ACC112 (cell line): ENCODE measurements at regions not wholly inside any gene's neighbourhood (a gene's known extent, or its start where the extent isn't known, plus 50 kb on each side); places are given as distances from the start of the nearest gene placed in this dataset.

Source experiments
- H2AFZ ChIP-seq: fragments of 200-600 bp; sonication (generic); one replicate; pipeline ENCODE4 v1.6.0; 2017; ENCODE audit warnings: antibody characterized with exemption, low read length; ENCODE audit not compliant: unreplicated experiment
- H3K27ac ChIP-seq: fragments of 200-600 bp; sonication (generic); 2 replicates; pipeline ENCODE4 v1.5.1; 2014; ENCODE audit warnings: low read depth, mild to moderate bottlenecking, antibody characterized with exemption, low read length, moderate library complexity
- H3K27me3 ChIP-seq: fragments of 200-600 bp; sonication (generic); 2 replicates; pipeline ENCODE4 v1.6.1; 2014; ENCODE audit warnings: mild to moderate bottlenecking, antibody characterized with exemption, low read length, moderate library complexity, mixed read lengths; ENCODE audit not compliant: insufficient read depth
- H3K36me3 ChIP-seq: fragments of 200-600 bp; sonication (generic); 2 replicates; pipeline ENCODE4 v1.6.1; 2016; ENCODE audit warnings: mild to moderate bottlenecking, antibody characterized with exemption, low read length, moderate library complexity, mixed read lengths; ENCODE audit not compliant: insufficient read depth
- H3K4me1 ChIP-seq: fragments of 200-600 bp; sonication (generic); one replicate; pipeline ENCODE4 v1.6.1; 2016; ENCODE audit warnings: low read length, mixed read lengths; ENCODE audit not compliant: insufficient read depth, unreplicated experiment, control insufficient read depth
- H3K4me3 ChIP-seq: fragments of 200-600 bp; sonication (generic); 2 replicates; pipeline ENCODE4 v1.5.1; 2014; ENCODE audit warnings: mild to moderate bottlenecking, low read depth, low read length
- H3K79me2 ChIP-seq: fragments of 200-600 bp; sonication (generic); one replicate; pipeline ENCODE4 v1.6.0; 2016; ENCODE audit warnings: low read length; ENCODE audit not compliant: control insufficient read depth, unreplicated experiment, insufficient read depth

- H3K36me3 ChIP-seq: no peaks in the 10 kb centered on the region
- peaks cover 16% of the 10 kb centered on the region; the same call in 1 of the 2 replicates for H3K27me3 ChIP-seq
- H3K27ac ChIP-seq: no peak overlapping the region
- no peaks in the 10 kb centered on the region for H3K4me1 ChIP-seq
- H3K79me2 ChIP-seq: no peaks in the 10 kb centered on the region
- no peak overlapping the region for H2AFZ ChIP-seq
- H3K4me3 ChIP-seq: no peak overlapping the region
Observed at GRCh38 chr5:9784231-9784630, 154.1 kb upstream of the TAS2R1 start.

GRCh38 chr5:9782826-9783560 is 152.8 kb upstream of the TAS2R1 start:
- no peaks in the 10 kb centered on the region for H3K79me2 ChIP-seq
- no peak overlapping the region for H2AFZ ChIP-seq
- no peak overlapping the region for H3K4me3 ChIP-seq
- H3K27me3 ChIP-seq: peaks cover 11% of the 10 kb centered on the region; the same call in 1 of the 2 replicates
- H3K4me1 ChIP-seq: no peaks in the 10 kb centered on the region
- H3K36me3 ChIP-seq: no peaks in the 10 kb centered on the region
- H3K27ac ChIP-seq: no peak overlapping the region

- no peaks in the 10 kb centered on the region for H3K36me3 ChIP-seq
- H2AFZ ChIP-seq: no peak overlapping the region
- no peak overlapping the region for H3K4me3 ChIP-seq
- peaks cover 1% of the 10 kb centered on the region; the same call in 1 of the 2 replicates for H3K27me3 ChIP-seq
- no peak overlapping the region for H3K27ac ChIP-seq
- H3K79me2 ChIP-seq: no peaks in the 10 kb centered on the region
- H3K4me1 ChIP-seq: no peaks in the 10 kb centered on the region
Observed at GRCh38 chr5:9781890-9782289, 151.7 kb upstream of the TAS2R1 start.

GRCh38 chr5:9781275-9781674 is 151.1 kb upstream of the TAS2R1 start:
- H2AFZ ChIP-seq: no peak overlapping the region

GRCh38 chr5:9780501-9780900 is 150.3 kb upstream of the TAS2R1 start:
- Histone ChIP-seq H3K27ac (no peak overlapping the region), H3K4me1 (no peaks in the 10 kb centered on the region), H3K27me3 (no peaks in the 10 kb centered on the region; the same call in 1 of the 2 replicates), H3K79me2 (no peaks in the 10 kb centered on the region), H3K36me3 (no peaks in the 10 kb centered on the region), H3K4me3 (no peak overlapping the region), H2AFZ (no peak overlapping the region)

More at GRCh38 chr5:9781275-9781674, 151.1 kb upstream of the TAS2R1 start:
- H3K27me3 ChIP-seq: no peaks in the 10 kb centered on the region; the same call in 1 of the 2 replicates
- H3K27ac ChIP-seq: no peak overlapping the region
- H3K79me2 ChIP-seq: no peaks in the 10 kb centered on the region
- no peaks in the 10 kb centered on the region for H3K36me3 ChIP-seq
- H3K4me1 ChIP-seq: no peaks in the 10 kb centered on the region
- no peak overlapping the region for H3K4me3 ChIP-seq

GRCh38 chr5:9776525-9776924 is 146.4 kb upstream of the TAS2R1 start:
- Histone ChIP-seq H3K79me2 (no peaks in the 10 kb centered on the region), H3K4me3 (no peak overlapping the region), H3K4me1 (no peaks in the 10 kb centered on the region), H3K27ac (no peak overlapping the region), H2AFZ (no peak overlapping the region), H3K27me3 (no peaks in the 10 kb centered on the region; the same call in 1 of the 2 replicates), H3K36me3 (no peaks in the 10 kb centered on the region)

- Histone ChIP-seq H2AFZ (no peak overlapping the region), H3K4me3 (no peak overlapping the region)
Observed at GRCh38 chr5:9775339-9775738, 145.2 kb upstream of the TAS2R1 start.

GRCh38 chr5:9774472-9775079 is 144.4 kb upstream of the TAS2R1 start:
- H3K27me3 ChIP-seq: no peaks in the 10 kb centered on the region; the same call in 1 of the 2 replicates
- H3K79me2 ChIP-seq: no peaks in the 10 kb centered on the region
- H2AFZ ChIP-seq: no peak overlapping the region
- H3K4me3 ChIP-seq: no peak overlapping the region
- no peaks in the 10 kb centered on the region for H3K36me3 ChIP-seq
- no peak overlapping the region for H3K27ac ChIP-seq
- H3K4me1 ChIP-seq: no peaks in the 10 kb centered on the region

More at GRCh38 chr5:9775339-9775738, 145.2 kb upstream of the TAS2R1 start:
- Histone ChIP-seq H3K79me2 (no peaks in the 10 kb centered on the region), H3K4me1 (no peaks in the 10 kb centered on the region), H3K27me3 (no peaks in the 10 kb centered on the region), H3K36me3 (no peaks in the 10 kb centered on the region), H3K27ac (no peak overlapping the region)

- H3K79me2 ChIP-seq: no peaks in the 10 kb centered on the region
- no peak overlapping the region for H2AFZ ChIP-seq
- H3K4me1 ChIP-seq: no peaks in the 10 kb centered on the region
- H3K4me3 ChIP-seq: no peak overlapping the region
- H3K36me3 ChIP-seq: no peaks in the 10 kb centered on the region
- no peak overlapping the region for H3K27ac ChIP-seq
- H3K27me3 ChIP-seq: no peaks in the 10 kb centered on the region; the same call in 1 of the 2 replicates
Observed at GRCh38 chr5:9771079-9771478, 140.9 kb upstream of the TAS2R1 start.

GRCh38 chr5:9766581-9766980 is 136.4 kb upstream of the TAS2R1 start:
- Histone ChIP-seq H3K4me3 (no peak overlapping the region), H3K36me3 (no peaks in the 10 kb centered on the region), H3K27me3 (no peaks in the 10 kb centered on the region; the same call in 1 of the 2 replicates), H3K27ac (no peak overlapping the region), H2AFZ (no peak overlapping the region), H3K79me2 (no peaks in the 10 kb centered on the region), H3K4me1 (no peaks in the 10 kb centered on the region)
